SK-N-SH (cell line): ENCODE measurements at regions not wholly inside any gene's neighbourhood (a gene's known extent, or its start where the extent isn't known, plus 50 kb on each side); places are given as distances from the start of the nearest gene placed in this dataset.

Experiments used
- EZH2phosphoT487 ChIP-seq: fragments of 200-600 bp; sonication (generic); IDR thresholded peaks from 2 replicates; pipeline ENCODE4 v1.6.1; 2017; ENCODE audit warnings: low read depth, mixed run types, mild to moderate bottlenecking, antibody characterized with exemption, moderate library complexity, borderline replicate concordance
- FOXM1 ChIP-seq: IDR thresholded peaks from 2 replicates; pipeline ENCODE4 v1.4.0; 2012; ENCODE audit warnings: low read depth, mild to moderate bottlenecking
- GABPA ChIP-seq: IDR thresholded peaks from 2 replicates; pipeline ENCODE4 v1.4.0; 2012; ENCODE audit warnings: low read depth, mild to moderate bottlenecking
- MAX ChIP-seq: IDR thresholded peaks from 2 replicates; pipeline ENCODE4 v1.4.0; 2012; ENCODE audit warnings: low read depth
- NFIC ChIP-seq: IDR thresholded peaks from 2 replicates; pipeline ENCODE4 v1.4.0; 2012; ENCODE audit warnings: borderline replicate concordance
- POLR2AphosphoS5 ChIP-seq: IDR thresholded peaks from 2 replicates; pipeline ENCODE4 v1.6.1; 2012; ENCODE audit warnings: low read depth, low read length
- RFX5 ChIP-seq: IDR thresholded peaks from 2 replicates; pipeline ENCODE4 v1.6.1; 2012; ENCODE audit warnings: mild to moderate bottlenecking, improper control_type of control experiment, low read length
- RXRA ChIP-seq: IDR thresholded peaks from 2 replicates; pipeline ENCODE4 v1.4.0; 2012; ENCODE audit warnings: low read depth, mild to moderate bottlenecking, borderline replicate concordance
- TAF1 ChIP-seq: IDR thresholded peaks from 2 replicates; pipeline ENCODE4 v1.6.1; 2012; ENCODE audit warnings: low read depth, mild to moderate bottlenecking, low read length, moderate library complexity, borderline replicate concordance
- TCF12 ChIP-seq: IDR thresholded peaks from 2 replicates; pipeline ENCODE4 v1.4.0; 2012
- TF ChIP-seq, protein P1 (sequence below): fragments of 200-600 bp; sonication (generic); IDR thresholded peaks from 2 replicates; pipeline ENCODE4 v1.6.1; 2017; ENCODE audit warnings: antibody characterized with exemption, mild to moderate bottlenecking, moderate library complexity
- TF ChIP-seq, protein P2 (sequence below): IDR thresholded peaks from 2 replicates; pipeline ENCODE4 v1.6.1; 2012; ENCODE audit warnings: mild to moderate bottlenecking, low read depth, low read length, moderate library complexity

DNA sequence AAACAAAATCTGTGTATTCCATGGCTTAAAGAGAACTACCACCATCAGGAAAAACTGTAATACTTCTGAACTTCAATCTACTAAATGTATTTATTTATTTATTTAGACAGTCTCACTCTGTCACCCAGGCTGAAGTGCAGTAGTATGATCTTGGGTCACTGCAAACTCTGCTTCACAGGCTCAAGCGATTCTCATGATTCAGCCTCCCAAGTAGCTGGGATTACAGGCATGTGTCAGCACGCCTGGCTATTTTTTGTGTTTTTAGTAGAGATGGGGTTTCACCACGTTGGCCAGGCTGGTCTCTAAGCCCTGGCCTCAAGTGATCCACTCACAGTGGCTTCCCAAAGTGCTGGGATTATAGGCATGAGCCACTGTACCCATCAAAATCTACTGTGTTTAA, 202.3 kb upstream of the POU1F1 start:
- TF ChIP-seq TAF1: no peak
- TF ChIP-seq, protein P1, sequence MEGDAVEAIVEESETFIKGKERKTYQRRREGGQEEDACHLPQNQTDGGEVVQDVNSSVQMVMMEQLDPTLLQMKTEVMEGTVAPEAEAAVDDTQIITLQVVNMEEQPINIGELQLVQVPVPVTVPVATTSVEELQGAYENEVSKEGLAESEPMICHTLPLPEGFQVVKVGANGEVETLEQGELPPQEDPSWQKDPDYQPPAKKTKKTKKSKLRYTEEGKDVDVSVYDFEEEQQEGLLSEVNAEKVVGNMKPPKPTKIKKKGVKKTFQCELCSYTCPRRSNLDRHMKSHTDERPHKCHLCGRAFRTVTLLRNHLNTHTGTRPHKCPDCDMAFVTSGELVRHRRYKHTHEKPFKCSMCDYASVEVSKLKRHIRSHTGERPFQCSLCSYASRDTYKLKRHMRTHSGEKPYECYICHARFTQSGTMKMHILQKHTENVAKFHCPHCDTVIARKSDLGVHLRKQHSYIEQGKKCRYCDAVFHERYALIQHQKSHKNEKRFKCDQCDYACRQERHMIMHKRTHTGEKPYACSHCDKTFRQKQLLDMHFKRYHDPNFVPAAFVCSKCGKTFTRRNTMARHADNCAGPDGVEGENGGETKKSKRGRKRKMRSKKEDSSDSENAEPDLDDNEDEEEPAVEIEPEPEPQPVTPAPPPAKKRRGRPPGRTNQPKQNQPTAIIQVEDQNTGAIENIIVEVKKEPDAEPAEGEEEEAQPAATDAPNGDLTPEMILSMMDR: no peak
- TF ChIP-seq MAX: no peak
- no peak for TF ChIP-seq RXRA
- no peak for TF ChIP-seq FOXM1
- TF ChIP-seq POLR2AphosphoS5: no peak
- TF ChIP-seq, protein P2, sequence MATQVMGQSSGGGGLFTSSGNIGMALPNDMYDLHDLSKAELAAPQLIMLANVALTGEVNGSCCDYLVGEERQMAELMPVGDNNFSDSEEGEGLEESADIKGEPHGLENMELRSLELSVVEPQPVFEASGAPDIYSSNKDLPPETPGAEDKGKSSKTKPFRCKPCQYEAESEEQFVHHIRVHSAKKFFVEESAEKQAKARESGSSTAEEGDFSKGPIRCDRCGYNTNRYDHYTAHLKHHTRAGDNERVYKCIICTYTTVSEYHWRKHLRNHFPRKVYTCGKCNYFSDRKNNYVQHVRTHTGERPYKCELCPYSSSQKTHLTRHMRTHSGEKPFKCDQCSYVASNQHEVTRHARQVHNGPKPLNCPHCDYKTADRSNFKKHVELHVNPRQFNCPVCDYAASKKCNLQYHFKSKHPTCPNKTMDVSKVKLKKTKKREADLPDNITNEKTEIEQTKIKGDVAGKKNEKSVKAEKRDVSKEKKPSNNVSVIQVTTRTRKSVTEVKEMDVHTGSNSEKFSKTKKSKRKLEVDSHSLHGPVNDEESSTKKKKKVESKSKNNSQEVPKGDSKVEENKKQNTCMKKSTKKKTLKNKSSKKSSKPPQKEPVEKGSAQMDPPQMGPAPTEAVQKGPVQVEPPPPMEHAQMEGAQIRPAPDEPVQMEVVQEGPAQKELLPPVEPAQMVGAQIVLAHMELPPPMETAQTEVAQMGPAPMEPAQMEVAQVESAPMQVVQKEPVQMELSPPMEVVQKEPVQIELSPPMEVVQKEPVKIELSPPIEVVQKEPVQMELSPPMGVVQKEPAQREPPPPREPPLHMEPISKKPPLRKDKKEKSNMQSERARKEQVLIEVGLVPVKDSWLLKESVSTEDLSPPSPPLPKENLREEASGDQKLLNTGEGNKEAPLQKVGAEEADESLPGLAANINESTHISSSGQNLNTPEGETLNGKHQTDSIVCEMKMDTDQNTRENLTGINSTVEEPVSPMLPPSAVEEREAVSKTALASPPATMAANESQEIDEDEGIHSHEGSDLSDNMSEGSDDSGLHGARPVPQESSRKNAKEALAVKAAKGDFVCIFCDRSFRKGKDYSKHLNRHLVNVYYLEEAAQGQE: no peak
- TF ChIP-seq EZH2phosphoT487: no peak
- no peak for TF ChIP-seq NFIC
- no peak for TF ChIP-seq GABPA
- no peak for TF ChIP-seq TCF12
- no peak for TF ChIP-seq RFX5
